ENCODE measurements at regions not wholly inside any gene's neighbourhood (a gene's known extent, or its start where the extent isn't known, plus 50 kb on each side); places are given as distances from the start of the nearest gene placed in this dataset.

GRCh38 chr10:14439451-14440259 lies 108.9 kb upstream of the FRMD4A start:
- Histone ChIP-seq H3K4me2 (ENCODE audit: low read length) (no peak overlapping the region), H3K79me2 (ENCODE audit: insufficient read depth, low read depth, low read length) (no peaks in the 10 kb centered on the region), H3K9me2 (ENCODE audit: insufficient read depth, low read length) (no peaks in the 10 kb centered on the region), H2AFZ (ENCODE audit: low read length) (no peak overlapping the region), H3K9me3 (ENCODE audit: low read length) (no peaks in the 10 kb centered on the region), H3K27ac (ENCODE audit: low read depth, low read length, poor library complexity, severe bottlenecking) (no peak overlapping the region), H3K4me1 (ENCODE audit: insufficient read depth, low read length, poor library complexity, severe bottlenecking) (no peaks in the 10 kb centered on the region), H3K36me3 (ENCODE audit: insufficient read depth, low read length) (no peaks in the 10 kb centered on the region), H4K20me1 (ENCODE audit: insufficient read depth, low read length) (no peaks in the 10 kb centered on the region), H3K4me3 (ENCODE audit: low read depth, low read length, poor library complexity, severe bottlenecking) (no peak overlapping the region)
- peak; percentile 2 for DNase-seq (ENCODE audit: low spot score)
- no peak for TF ChIP-seq EZH2phosphoT487 (IDR thresholded peaks at IDR 0.05; ENCODE audit: borderline replicate concordance, low read depth, low read length)
- no peak for TF ChIP-seq CTCF (conservative IDR thresholded peaks at IDR 0.05; ENCODE audit: low read length)
- no TSS peak for BruUV-seq (replicated peaks)
- intact Hi-C loops (cut with micrococcal nuclease; ENCODE audit: unreplicated experiment), result no loop called here
- POLR2A ChIA-PET, result interaction anchor here (0.6 kb wide), 1 partner anchor 880 kb away, joined by 8 read pairs; no protein-coding TSS in a partner anchor
- CTCF ChIA-PET (ENCODE audit: unreplicated experiment), result no interaction called here

- POLR2A ChIA-PET, result no interaction called here
- BruUV-seq (replicated peaks), result no TSS peak
- no peaks in the 10 kb centered on the region for H3K9me2 ChIP-seq (ENCODE audit: insufficient read depth, low read length)
- no peaks in the 10 kb centered on the region for H3K79me2 ChIP-seq (ENCODE audit: insufficient read depth, low read depth, low read length)
- no peak overlapping the region for H3K27ac ChIP-seq (ENCODE audit: low read depth, low read length, poor library complexity, severe bottlenecking)
- H2AFZ ChIP-seq (ENCODE audit: low read length), result no peak overlapping the region
- H3K9me3 ChIP-seq (ENCODE audit: low read length), result no peaks in the 10 kb centered on the region
- no peak for DNase-seq (ENCODE audit: low spot score)
- TF ChIP-seq EZH2phosphoT487 (IDR thresholded peaks at IDR 0.05; ENCODE audit: borderline replicate concordance, low read depth, low read length), result no peak
- no peak for TF ChIP-seq CTCF (conservative IDR thresholded peaks at IDR 0.05; ENCODE audit: low read length)
- H3K4me1 ChIP-seq (ENCODE audit: insufficient read depth, low read length, poor library complexity, severe bottlenecking), result no peaks in the 10 kb centered on the region
- CTCF ChIA-PET (ENCODE audit: unreplicated experiment), result no interaction called here
- no peaks in the 10 kb centered on the region for H3K36me3 ChIP-seq (ENCODE audit: insufficient read depth, low read length)
- no peak overlapping the region for H3K4me2 ChIP-seq (ENCODE audit: low read length)
- intact Hi-C loops (cut with micrococcal nuclease; ENCODE audit: unreplicated experiment), result no loop called here
- H3K4me3 ChIP-seq (ENCODE audit: low read depth, low read length, poor library complexity, severe bottlenecking), result no peak overlapping the region
- no peaks in the 10 kb centered on the region for H4K20me1 ChIP-seq (ENCODE audit: insufficient read depth, low read length)
Measured at GRCh38 chr10:14438576-14438975, 107.9 kb upstream of the FRMD4A start.

- H2AFZ ChIP-seq (ENCODE audit: low read length), result no peak overlapping the region
Measured at GRCh38 chr10:14438057-14438456, 107.3 kb upstream of the FRMD4A start.

More at GRCh38 chr10:14438057-14438456, 107.3 kb upstream of the FRMD4A start:
- Histone ChIP-seq H3K9me3 (ENCODE audit: low read length) (no peaks in the 10 kb centered on the region), H3K79me2 (ENCODE audit: insufficient read depth, low read depth, low read length) (no peaks in the 10 kb centered on the region), H4K20me1 (ENCODE audit: insufficient read depth, low read length) (no peaks in the 10 kb centered on the region), H3K36me3 (ENCODE audit: insufficient read depth, low read length) (no peaks in the 10 kb centered on the region), H3K4me1 (ENCODE audit: insufficient read depth, low read length, poor library complexity, severe bottlenecking) (no peaks in the 10 kb centered on the region), H3K9me2 (ENCODE audit: insufficient read depth, low read length) (no peaks in the 10 kb centered on the region), H3K4me3 (ENCODE audit: low read depth, low read length, poor library complexity, severe bottlenecking) (no peak overlapping the region), H3K27ac (ENCODE audit: low read depth, low read length, poor library complexity, severe bottlenecking) (no peak overlapping the region), H3K4me2 (ENCODE audit: low read length) (no peak overlapping the region)
- TF ChIP-seq EZH2phosphoT487 (IDR thresholded peaks at IDR 0.05; ENCODE audit: borderline replicate concordance, low read depth, low read length) (no peak), CTCF (conservative IDR thresholded peaks at IDR 0.05; ENCODE audit: low read length) (no peak)
- no peak for DNase-seq (ENCODE audit: low spot score)
- intact Hi-C loops (cut with micrococcal nuclease; ENCODE audit: unreplicated experiment), result no loop called here
- CTCF ChIA-PET (ENCODE audit: unreplicated experiment), result no interaction called here
- POLR2A ChIA-PET, result no interaction called here
- no TSS peak for BruUV-seq (replicated peaks)

Data from OCI-LY7 (cell line).